ENCODE measurements at regions not wholly inside any gene's neighbourhood (a gene's known extent, or its start where the extent isn't known, plus 50 kb on each side); places are given as distances from the start of the nearest gene placed in this dataset.

DNA sequence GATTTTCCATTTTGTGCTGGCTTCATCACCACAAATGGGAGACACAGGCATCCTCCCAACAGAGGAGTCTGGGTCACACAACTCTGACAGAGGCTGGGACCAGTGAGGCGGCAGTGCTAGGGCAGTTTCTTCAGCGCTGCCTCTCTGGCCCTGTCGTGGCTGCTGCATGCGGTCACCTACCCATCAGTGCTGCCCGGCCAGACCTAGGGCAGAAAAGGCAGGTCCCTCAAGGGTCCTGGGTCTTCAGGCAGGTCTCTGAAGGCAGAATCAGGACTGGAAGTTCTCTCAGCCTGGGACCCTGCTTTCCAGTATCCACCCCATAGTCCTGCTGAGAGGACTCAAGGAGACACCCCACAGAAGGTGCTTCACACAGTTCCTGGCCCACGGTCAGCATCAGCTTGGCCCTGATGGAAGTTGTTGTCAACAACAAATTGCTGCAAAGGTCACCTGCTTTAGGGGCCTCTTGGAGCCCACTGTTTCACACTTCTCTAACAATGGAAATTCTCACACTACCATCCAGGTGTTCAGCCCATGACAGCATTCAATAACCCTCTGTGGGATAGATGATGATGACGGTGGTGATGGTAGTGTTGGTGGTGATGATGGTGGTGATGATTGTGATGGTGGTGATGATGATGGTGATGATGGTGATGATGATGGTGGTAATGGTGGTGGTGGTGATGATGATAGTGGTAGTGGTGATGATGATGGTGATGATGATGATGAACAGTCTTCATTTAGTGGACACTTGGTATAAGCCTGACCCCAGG, 146.4 kb upstream of the PPP1R26 start:
- H3F3A ChIP-seq (ENCODE audit: insufficient read depth, low read length, poor library complexity, severe bottlenecking): no peaks in the 10 kb centered on the region
- no peaks in the 10 kb centered on the region for H3K9me2 ChIP-seq (ENCODE audit: insufficient read depth, low read length)
- no peak overlapping the region for H3K27ac ChIP-seq (ENCODE audit: low read length)
- H3K4me2 ChIP-seq (ENCODE audit: low read length): no peak overlapping the region
- H3K4me3 ChIP-seq (ENCODE audit: low read length): no peak overlapping the region
- H3K9ac ChIP-seq (ENCODE audit: low read length): no peak overlapping the region
- H3K9me3 ChIP-seq (ENCODE audit: low read length): no peaks in the 10 kb centered on the region
- TF ChIP-seq SMC3 (conservative IDR thresholded peaks at IDR 0.05; ENCODE audit: poor library complexity) (no peak), TAF1 (IDR thresholded peaks at IDR 0.05; ENCODE audit: low read depth) (no peak), EZH2 (IDR thresholded peaks at IDR 0.05; ENCODE audit: borderline replicate concordance, insufficient read depth, low read length, poor library complexity, severe bottlenecking) (no peak)
- TF ChIP-seq, protein P1, sequence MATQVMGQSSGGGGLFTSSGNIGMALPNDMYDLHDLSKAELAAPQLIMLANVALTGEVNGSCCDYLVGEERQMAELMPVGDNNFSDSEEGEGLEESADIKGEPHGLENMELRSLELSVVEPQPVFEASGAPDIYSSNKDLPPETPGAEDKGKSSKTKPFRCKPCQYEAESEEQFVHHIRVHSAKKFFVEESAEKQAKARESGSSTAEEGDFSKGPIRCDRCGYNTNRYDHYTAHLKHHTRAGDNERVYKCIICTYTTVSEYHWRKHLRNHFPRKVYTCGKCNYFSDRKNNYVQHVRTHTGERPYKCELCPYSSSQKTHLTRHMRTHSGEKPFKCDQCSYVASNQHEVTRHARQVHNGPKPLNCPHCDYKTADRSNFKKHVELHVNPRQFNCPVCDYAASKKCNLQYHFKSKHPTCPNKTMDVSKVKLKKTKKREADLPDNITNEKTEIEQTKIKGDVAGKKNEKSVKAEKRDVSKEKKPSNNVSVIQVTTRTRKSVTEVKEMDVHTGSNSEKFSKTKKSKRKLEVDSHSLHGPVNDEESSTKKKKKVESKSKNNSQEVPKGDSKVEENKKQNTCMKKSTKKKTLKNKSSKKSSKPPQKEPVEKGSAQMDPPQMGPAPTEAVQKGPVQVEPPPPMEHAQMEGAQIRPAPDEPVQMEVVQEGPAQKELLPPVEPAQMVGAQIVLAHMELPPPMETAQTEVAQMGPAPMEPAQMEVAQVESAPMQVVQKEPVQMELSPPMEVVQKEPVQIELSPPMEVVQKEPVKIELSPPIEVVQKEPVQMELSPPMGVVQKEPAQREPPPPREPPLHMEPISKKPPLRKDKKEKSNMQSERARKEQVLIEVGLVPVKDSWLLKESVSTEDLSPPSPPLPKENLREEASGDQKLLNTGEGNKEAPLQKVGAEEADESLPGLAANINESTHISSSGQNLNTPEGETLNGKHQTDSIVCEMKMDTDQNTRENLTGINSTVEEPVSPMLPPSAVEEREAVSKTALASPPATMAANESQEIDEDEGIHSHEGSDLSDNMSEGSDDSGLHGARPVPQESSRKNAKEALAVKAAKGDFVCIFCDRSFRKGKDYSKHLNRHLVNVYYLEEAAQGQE (IDR thresholded peaks at IDR 0.05; ENCODE audit: borderline replicate concordance): no peak
- TF ChIP-seq, protein P2, sequence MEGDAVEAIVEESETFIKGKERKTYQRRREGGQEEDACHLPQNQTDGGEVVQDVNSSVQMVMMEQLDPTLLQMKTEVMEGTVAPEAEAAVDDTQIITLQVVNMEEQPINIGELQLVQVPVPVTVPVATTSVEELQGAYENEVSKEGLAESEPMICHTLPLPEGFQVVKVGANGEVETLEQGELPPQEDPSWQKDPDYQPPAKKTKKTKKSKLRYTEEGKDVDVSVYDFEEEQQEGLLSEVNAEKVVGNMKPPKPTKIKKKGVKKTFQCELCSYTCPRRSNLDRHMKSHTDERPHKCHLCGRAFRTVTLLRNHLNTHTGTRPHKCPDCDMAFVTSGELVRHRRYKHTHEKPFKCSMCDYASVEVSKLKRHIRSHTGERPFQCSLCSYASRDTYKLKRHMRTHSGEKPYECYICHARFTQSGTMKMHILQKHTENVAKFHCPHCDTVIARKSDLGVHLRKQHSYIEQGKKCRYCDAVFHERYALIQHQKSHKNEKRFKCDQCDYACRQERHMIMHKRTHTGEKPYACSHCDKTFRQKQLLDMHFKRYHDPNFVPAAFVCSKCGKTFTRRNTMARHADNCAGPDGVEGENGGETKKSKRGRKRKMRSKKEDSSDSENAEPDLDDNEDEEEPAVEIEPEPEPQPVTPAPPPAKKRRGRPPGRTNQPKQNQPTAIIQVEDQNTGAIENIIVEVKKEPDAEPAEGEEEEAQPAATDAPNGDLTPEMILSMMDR (IDR thresholded peaks at IDR 0.05; ENCODE audit: poor library complexity, severe bottlenecking): no peak
- H2AFZ ChIP-seq (ENCODE audit: low read depth, low read length): no peak overlapping the region
- no peaks in the 10 kb centered on the region for H3K27me3 ChIP-seq (ENCODE audit: insufficient read depth, low read depth, low read length)
- no peaks in the 10 kb centered on the region for H3K79me2 ChIP-seq (replicated peaks; ENCODE audit: insufficient read depth, low read length)
- no peaks in the 10 kb centered on the region for H3K36me3 ChIP-seq (ENCODE audit: insufficient read depth, low read length)
- H4K20me1 ChIP-seq (ENCODE audit: insufficient read depth): no peaks in the 10 kb centered on the region

DNA sequence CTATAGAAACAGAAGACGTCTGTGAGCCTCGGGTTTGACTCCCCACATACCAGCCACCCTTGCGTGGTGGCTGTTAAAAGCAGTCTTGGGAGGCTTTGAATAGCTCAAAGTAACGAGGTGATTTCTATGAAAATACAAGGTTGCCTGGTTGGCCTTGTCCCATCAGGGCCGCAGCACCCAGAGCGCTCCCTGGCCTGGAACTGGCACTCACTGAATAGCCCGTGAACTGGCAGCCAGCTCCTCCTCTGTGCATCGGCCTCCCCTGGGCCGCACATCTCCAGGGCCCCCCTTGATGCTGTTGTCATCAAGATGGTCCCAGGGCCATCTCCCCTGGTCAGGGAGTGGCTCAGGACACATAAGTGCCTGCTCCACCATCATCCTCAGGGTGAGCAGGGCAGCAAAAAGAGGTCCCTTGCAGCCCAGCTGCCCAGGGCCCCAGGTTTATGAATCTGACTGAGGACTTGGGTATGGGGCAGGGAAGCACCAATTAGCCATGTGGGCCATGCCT, 144.6 kb upstream of the PPP1R26 start:
- Histone ChIP-seq H3K36me3 (ENCODE audit: insufficient read depth, low read length) (no peaks in the 10 kb centered on the region), H3K4me3 (ENCODE audit: low read length) (no peak overlapping the region), H2AFZ (ENCODE audit: low read depth, low read length) (no peak overlapping the region), H3K4me2 (ENCODE audit: low read length) (no peak overlapping the region), H3K27me3 (ENCODE audit: insufficient read depth, low read depth, low read length) (no peaks in the 10 kb centered on the region), H3K9me3 (ENCODE audit: low read length) (no peaks in the 10 kb centered on the region), H3K79me2 (replicated peaks; ENCODE audit: insufficient read depth, low read length) (no peaks in the 10 kb centered on the region), H3K27ac (ENCODE audit: low read length) (no peak overlapping the region), H3K9ac (ENCODE audit: low read length) (no peak overlapping the region), H4K20me1 (ENCODE audit: insufficient read depth) (no peaks in the 10 kb centered on the region), H3K9me2 (ENCODE audit: insufficient read depth, low read length) (no peaks in the 10 kb centered on the region), H3F3A (ENCODE audit: insufficient read depth, low read length, poor library complexity, severe bottlenecking) (no peaks in the 10 kb centered on the region)
- TF ChIP-seq TAF1 (IDR thresholded peaks at IDR 0.05; ENCODE audit: low read depth): no peak
- no peak for TF ChIP-seq EP300 (conservative IDR thresholded peaks at IDR 0.05; ENCODE audit: poor library complexity, severe bottlenecking)
- TF ChIP-seq SMC3 (conservative IDR thresholded peaks at IDR 0.05; ENCODE audit: poor library complexity): no peak
- TF ChIP-seq, protein P2 (IDR thresholded peaks at IDR 0.05; ENCODE audit: poor library complexity, severe bottlenecking): no peak
- no peak for TF ChIP-seq POLR2AphosphoS5 (IDR thresholded peaks at IDR 0.05)
- TF ChIP-seq, protein P1 (IDR thresholded peaks at IDR 0.05; ENCODE audit: borderline replicate concordance): no peak
- TF ChIP-seq EZH2 (IDR thresholded peaks at IDR 0.05; ENCODE audit: borderline replicate concordance, insufficient read depth, low read length, poor library complexity, severe bottlenecking): no peak
- no peak for TF ChIP-seq RAD21 (conservative IDR thresholded peaks at IDR 0.05)
- TF ChIP-seq MXI1 (conservative IDR thresholded peaks at IDR 0.05; ENCODE audit: poor library complexity, severe bottlenecking): no peak
